MM.1S (cell line): ENCODE measurements at regions not wholly inside any gene's neighbourhood (a gene's known extent, or its start where the extent isn't known, plus 50 kb on each side); places are given as distances from the start of the nearest gene placed in this dataset.

Source experiments
- DNase-seq: peaks from one replicate; pipeline ENCODE4 v3.0.0-alpha.2; 2015
- H2AFZ ChIP-seq: fragments of 300-600 bp; sonication (generic); 2 replicates; pipeline ENCODE4 v1.6.0; 2016; ENCODE audit warnings: antibody characterized with exemption, low read length
- H3F3A ChIP-seq: fragments of 300-600 bp; sonication (generic); 2 replicates; pipeline ENCODE4 v1.6.1; 2016; ENCODE audit warnings: mild to moderate bottlenecking, antibody characterized with exemption, low read length, moderate library complexity, mixed read lengths; ENCODE audit not compliant: insufficient read depth
- H3K27ac ChIP-seq: fragments of 300-600 bp; sonication (generic); 2 replicates; pipeline ENCODE4 v1.5.1; 2016; ENCODE audit warnings: mild to moderate bottlenecking, low read length
- H3K27me3 ChIP-seq: fragments of 300-600 bp; sonication (generic); replicated peaks from 2 replicates; pipeline ENCODE4 v1.6.0; 2016; ENCODE audit warnings: low read length; ENCODE audit not compliant: insufficient read depth
- H3K36me3 ChIP-seq: fragments of 300-600 bp; sonication (generic); replicated peaks from 2 replicates; pipeline ENCODE4 v1.6.1; 2016; ENCODE audit warnings: mild to moderate bottlenecking, low read length, mixed read lengths; ENCODE audit not compliant: insufficient read depth
- H3K4me1 ChIP-seq: fragments of 300-600 bp; sonication (generic); 2 replicates; pipeline ENCODE4 v1.6.1; 2016; ENCODE audit warnings: low read length, mixed read lengths
- H3K4me2 ChIP-seq: fragments of 300-600 bp; sonication (generic); 2 replicates; pipeline ENCODE4 v1.6.0; 2016; ENCODE audit warnings: low read depth, low read length
- H3K4me3 ChIP-seq: fragments of 300-600 bp; sonication (generic); 2 replicates; pipeline ENCODE4 v1.5.1; 2016; ENCODE audit warnings: low read length, mixed read lengths
- H3K79me2 ChIP-seq: fragments of 300-600 bp; sonication (generic); 2 replicates; pipeline ENCODE4 v1.6.1; 2016; ENCODE audit warnings: mixed run types, low read length, mixed read lengths
- H3K9ac ChIP-seq: fragments of 300-600 bp; sonication (generic); 2 replicates; pipeline ENCODE4 v1.6.1; 2016; ENCODE audit warnings: low read length, mixed read lengths
- H3K9me2 ChIP-seq: fragments of 300-600 bp; sonication (generic); replicated peaks from 2 replicates; pipeline ENCODE4 v1.6.1; 2016; ENCODE audit warnings: mild to moderate bottlenecking, low read length, mixed read lengths; ENCODE audit not compliant: insufficient read depth
- H3K9me3 ChIP-seq: fragments of 300-600 bp; sonication (generic); replicated peaks from 2 replicates; pipeline ENCODE4 v1.6.1; 2016; ENCODE audit warnings: mild to moderate bottlenecking, low read length, mixed read lengths; ENCODE audit not compliant: insufficient read depth
- H4K20me1 ChIP-seq: fragments of 300-600 bp; sonication (generic); 2 replicates; pipeline ENCODE4 v1.6.1; 2016; ENCODE audit warnings: mild to moderate bottlenecking, low read length, moderate library complexity, mixed read lengths; ENCODE audit not compliant: insufficient read depth
- CTCF ChIP-seq: fragments of 300-600 bp; sonication (generic); IDR thresholded peaks from 2 replicates; pipeline ENCODE4 v1.5.1; 2016; ENCODE audit warnings: antibody characterized with exemption, low read length, mixed read lengths
- EZH2 ChIP-seq: fragments of 300-600 bp; sonication (generic); optimal IDR thresholded peaks from 2 replicates; pipeline ENCODE3; 2017; ENCODE audit warnings: low read depth, mild to moderate bottlenecking, antibody characterized with exemption, low read length, mixed read lengths
- EZH2phosphoT487 ChIP-seq: fragments of 300-600 bp; sonication (generic); IDR thresholded peaks from 2 replicates; pipeline ENCODE4 v1.6.1; 2018; ENCODE audit warnings: antibody characterized with exemption, low read length

DNA sequence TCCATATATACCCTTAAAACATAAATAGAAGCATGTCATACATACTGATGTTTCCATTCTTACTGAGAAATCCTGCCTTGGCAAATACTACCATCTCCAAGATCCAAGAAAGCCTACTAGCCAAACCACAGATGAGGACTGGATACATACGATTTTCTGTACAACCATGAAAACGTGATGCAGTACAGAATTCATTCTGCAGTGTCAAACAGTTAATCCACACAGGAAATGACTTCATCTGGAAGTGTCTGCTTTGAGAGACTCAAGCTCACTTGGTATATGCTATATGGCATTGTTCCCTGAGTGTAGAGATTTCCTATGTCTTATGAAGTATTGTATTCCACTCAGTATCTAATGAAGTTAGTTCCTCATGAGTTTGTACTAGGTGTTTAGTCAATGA, 94.3 kb downstream of the CT47B1 start:
- no peaks in the 10 kb centered on the region for H3K79me2 ChIP-seq
- no peaks in the 10 kb centered on the region for H3K4me1 ChIP-seq
- H3K36me3 ChIP-seq = no peaks in the 10 kb centered on the region
- no peak overlapping the region for H3K4me3 ChIP-seq
- no peaks in the 10 kb centered on the region for H3K9me2 ChIP-seq
- no peak overlapping the region for H3K4me2 ChIP-seq
- H3K9ac ChIP-seq = no peak overlapping the region
- no peaks in the 10 kb centered on the region for H4K20me1 ChIP-seq
- no peaks in the 10 kb centered on the region for H3K9me3 ChIP-seq
- TF ChIP-seq CTCF (no peak), EZH2phosphoT487 (no peak), EZH2 (no peak)
- H2AFZ ChIP-seq = no peak overlapping the region
- H3K27me3 ChIP-seq = no peaks in the 10 kb centered on the region
- H3K27ac ChIP-seq = no peak overlapping the region
- DNase-seq = no peak
- H3F3A ChIP-seq = no peaks in the 10 kb centered on the region

DNA sequence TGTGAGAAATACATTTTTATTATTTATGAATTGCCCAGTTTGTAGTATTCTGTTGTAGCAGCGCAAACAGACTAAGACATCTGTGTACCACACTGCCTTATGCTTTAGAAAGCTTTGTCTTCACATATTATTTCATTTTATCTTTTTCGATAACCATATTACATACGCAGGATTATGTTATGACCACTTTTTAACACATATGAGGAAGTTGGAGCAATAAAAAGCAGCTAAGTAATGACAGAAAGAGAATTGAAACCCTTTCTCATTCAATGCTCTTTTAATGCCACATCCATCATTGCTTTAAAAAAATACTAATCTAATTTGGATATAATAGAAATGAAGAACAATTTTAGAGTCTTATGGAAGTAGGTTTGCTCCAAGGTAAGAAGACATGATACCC, 99.7 kb downstream of the CT47B1 start:
- no peaks in the 10 kb centered on the region for H3K9me2 ChIP-seq
- no peaks in the 10 kb centered on the region for H4K20me1 ChIP-seq
- H3K9me3 ChIP-seq = no peaks in the 10 kb centered on the region
- no peak overlapping the region for H3K27ac ChIP-seq
- no peaks in the 10 kb centered on the region for H3K27me3 ChIP-seq
- H3K4me3 ChIP-seq = no peak overlapping the region
- H3F3A ChIP-seq = no peaks in the 10 kb centered on the region
- H3K79me2 ChIP-seq = no peaks in the 10 kb centered on the region
- no peak overlapping the region for H2AFZ ChIP-seq
- TF ChIP-seq CTCF = no peak
- TF ChIP-seq EZH2 = no peak
- no peak for TF ChIP-seq EZH2phosphoT487
- H3K36me3 ChIP-seq = no peaks in the 10 kb centered on the region
- H3K4me2 ChIP-seq = no peak overlapping the region
- no peaks in the 10 kb centered on the region for H3K4me1 ChIP-seq
- DNase-seq = no peak
- H3K9ac ChIP-seq = no peak overlapping the region

DNA sequence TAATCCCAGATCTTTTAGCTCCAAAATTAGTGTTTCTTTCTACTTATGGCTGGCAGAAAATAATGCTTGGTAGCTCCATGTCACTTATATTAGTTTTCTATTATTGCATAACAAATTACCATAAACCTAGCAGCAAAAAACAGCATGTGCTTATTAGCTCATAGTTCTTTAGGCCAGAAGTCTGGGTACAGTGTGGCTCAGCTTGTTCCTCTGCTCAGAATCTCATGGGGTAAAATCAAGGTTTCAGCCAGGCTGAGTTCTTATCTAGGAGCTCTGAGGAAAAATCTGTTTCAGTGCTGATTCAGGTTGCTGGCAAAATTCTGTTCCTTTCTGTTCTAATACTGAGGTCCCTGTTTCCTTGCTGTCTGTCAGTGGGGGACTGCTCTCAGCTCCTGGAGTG, 101.1 kb downstream of the CT47B1 start:
- no peaks in the 10 kb centered on the region for H3F3A ChIP-seq
- no peaks in the 10 kb centered on the region for H3K27me3 ChIP-seq
- no peak overlapping the region for H3K9ac ChIP-seq
- no peaks in the 10 kb centered on the region for H4K20me1 ChIP-seq
- H3K4me2 ChIP-seq = no peak overlapping the region
- H3K79me2 ChIP-seq = no peaks in the 10 kb centered on the region
- H3K36me3 ChIP-seq = no peaks in the 10 kb centered on the region
- no peaks in the 10 kb centered on the region for H3K9me2 ChIP-seq
- H3K27ac ChIP-seq = no peak overlapping the region
- no peak overlapping the region for H3K4me3 ChIP-seq
- H3K4me1 ChIP-seq = 0 out of 2 replicates have a peak, but pooled peaks cover 4% of the 10 kb centered on the region
- TF ChIP-seq CTCF (no peak), EZH2phosphoT487 (no peak), EZH2 (no peak)
- no peaks in the 10 kb centered on the region for H3K9me3 ChIP-seq
- no peak for DNase-seq
- no peak overlapping the region for H2AFZ ChIP-seq

DNA sequence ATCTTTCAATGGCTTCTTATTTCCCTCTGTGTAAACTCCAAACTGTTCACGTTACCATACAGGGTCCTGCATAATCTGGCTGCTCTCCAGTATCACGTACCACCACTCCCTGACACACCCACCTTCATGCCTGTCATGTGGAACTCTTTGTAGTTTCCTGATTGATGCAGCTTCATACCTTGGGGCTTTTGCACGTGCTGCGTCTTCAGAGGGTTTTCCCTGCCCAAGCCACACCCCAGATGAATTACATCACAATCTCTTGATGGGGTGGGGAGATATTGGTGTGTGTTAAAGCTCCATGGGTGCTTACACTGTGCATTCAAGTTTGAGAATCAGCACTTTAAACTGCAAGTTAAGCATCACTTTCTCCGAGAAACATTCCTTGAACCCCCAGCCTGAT, 101.9 kb downstream of the CT47B1 start:
- H3K36me3 ChIP-seq = no peaks in the 10 kb centered on the region
- no peak overlapping the region for H2AFZ ChIP-seq

More for the DNA sequence above, 101.9 kb downstream of the CT47B1 start:
- Histone ChIP-seq H3K27ac (no peak overlapping the region), H3K9me2 (no peaks in the 10 kb centered on the region), H3K4me3 (no peak overlapping the region), H3K27me3 (no peaks in the 10 kb centered on the region), H3K9me3 (no peaks in the 10 kb centered on the region), H3K4me2 (no peak overlapping the region), H3K79me2 (no peaks in the 10 kb centered on the region), H3K4me1 (0 out of 2 replicates have a peak, but pooled peaks cover 6% of the 10 kb centered on the region), H3K9ac (no peak overlapping the region), H4K20me1 (no peaks in the 10 kb centered on the region), H3F3A (no peaks in the 10 kb centered on the region)
- no peak for DNase-seq
- no peak for TF ChIP-seq CTCF
- no peak for TF ChIP-seq EZH2
- TF ChIP-seq EZH2phosphoT487 = no peak
